ENCODE measurements at regions not wholly inside any gene's neighbourhood (a gene's known extent, or its start where the extent isn't known, plus 50 kb on each side); places are given as distances from the start of the nearest gene placed in this dataset.

- TF ChIP-seq CTCF (conservative IDR thresholded peaks at IDR 0.05) = no peak
- no peak for TF ChIP-seq ZFX (IDR thresholded peaks at IDR 0.05)
Measured at GRCh38 chr7:95676691-95677090, 80.4 kb upstream of the PDK4 start.

All from C4-2B (cell line).